Neural crest cell (in vitro differentiated cells): ENCODE measurements at regions not wholly inside any gene's neighbourhood (a gene's known extent, or its start where the extent isn't known, plus 50 kb on each side); places are given as distances from the start of the nearest gene placed in this dataset.
A peak's percentile ranks its signal among the peaks of the same experiment; 100 is the strongest.

Experiments
- DNase-seq: peaks from one replicate; pipeline ENCODE4 v3.0.0; 2021; ENCODE audit warnings: low read depth, mixed read lengths, low spot score
- H3K27ac Mint-ChIP-seq: one replicate; pipeline ENCODE4 v1.8.0; 2021; ENCODE audit warnings: mild to moderate bottlenecking, mixed read lengths; ENCODE audit not compliant: unreplicated experiment
- H3K27me3 Mint-ChIP-seq: 2 replicates; pipeline ENCODE4 v1.8.0; 2021; ENCODE audit warnings: low read depth, mild to moderate bottlenecking, mixed read lengths
- H3K36me3 Mint-ChIP-seq: 2 replicates; pipeline ENCODE4 v1.8.0; 2021; ENCODE audit warnings: low read depth, mild to moderate bottlenecking, mixed read lengths
- H3K4me1 Mint-ChIP-seq: 2 replicates; pipeline ENCODE4 v1.8.0; 2021; ENCODE audit warnings: mixed read lengths
- H3K4me3 Mint-ChIP-seq: one replicate; pipeline ENCODE4 v1.8.0; 2021; ENCODE audit warnings: mild to moderate bottlenecking, mixed read lengths
- H3K9me3 Mint-ChIP-seq: 2 replicates; pipeline ENCODE4 v1.8.0; 2021; ENCODE audit warnings: mixed read lengths
- TF ChIP-seq, protein P1 (sequence below): fragments of 200-600 bp; sonication (generic); conservative IDR thresholded peaks from 2 replicates; pipeline ENCODE4 v1.5.0; 2021; ENCODE audit warnings: antibody characterized with exemption, mild to moderate bottlenecking

GRCh38 chr7:38070718-38071117 is 107.3 kb upstream of the STARD3NL start:
- Mint-ChIP-seq H3K27ac (no peak overlapping the region), H3K27me3 (peaks cover 5% of the 10 kb centered on the region), H3K36me3 (no peaks in the 10 kb centered on the region), H3K4me3 (no peak overlapping the region), H3K9me3 (no peaks in the 10 kb centered on the region), H3K4me1 (no peaks in the 10 kb centered on the region)
- TF ChIP-seq, protein P1, sequence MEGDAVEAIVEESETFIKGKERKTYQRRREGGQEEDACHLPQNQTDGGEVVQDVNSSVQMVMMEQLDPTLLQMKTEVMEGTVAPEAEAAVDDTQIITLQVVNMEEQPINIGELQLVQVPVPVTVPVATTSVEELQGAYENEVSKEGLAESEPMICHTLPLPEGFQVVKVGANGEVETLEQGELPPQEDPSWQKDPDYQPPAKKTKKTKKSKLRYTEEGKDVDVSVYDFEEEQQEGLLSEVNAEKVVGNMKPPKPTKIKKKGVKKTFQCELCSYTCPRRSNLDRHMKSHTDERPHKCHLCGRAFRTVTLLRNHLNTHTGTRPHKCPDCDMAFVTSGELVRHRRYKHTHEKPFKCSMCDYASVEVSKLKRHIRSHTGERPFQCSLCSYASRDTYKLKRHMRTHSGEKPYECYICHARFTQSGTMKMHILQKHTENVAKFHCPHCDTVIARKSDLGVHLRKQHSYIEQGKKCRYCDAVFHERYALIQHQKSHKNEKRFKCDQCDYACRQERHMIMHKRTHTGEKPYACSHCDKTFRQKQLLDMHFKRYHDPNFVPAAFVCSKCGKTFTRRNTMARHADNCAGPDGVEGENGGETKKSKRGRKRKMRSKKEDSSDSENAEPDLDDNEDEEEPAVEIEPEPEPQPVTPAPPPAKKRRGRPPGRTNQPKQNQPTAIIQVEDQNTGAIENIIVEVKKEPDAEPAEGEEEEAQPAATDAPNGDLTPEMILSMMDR, result peak; percentile 53
- DNase-seq, result no peak

DNA sequence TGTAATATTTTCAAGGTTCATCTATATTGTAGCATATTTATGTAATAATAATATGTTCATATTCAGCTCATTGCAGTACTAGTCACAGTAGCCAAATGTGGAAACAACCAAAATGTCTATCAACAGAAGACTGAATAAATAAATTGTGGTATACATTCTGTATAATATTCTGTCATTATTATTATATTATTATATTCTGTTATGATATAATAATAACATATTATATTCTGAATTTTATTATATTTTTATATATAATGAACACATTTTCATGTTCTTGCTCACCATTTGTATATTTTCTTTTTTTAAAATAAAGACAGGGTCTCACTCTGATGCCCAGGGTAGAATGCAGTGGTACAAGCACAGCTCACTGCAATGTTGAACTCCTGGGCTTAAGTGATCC is 91.2 kb upstream of the STARD3NL start:
- no peak overlapping the region for H3K4me3 Mint-ChIP-seq
- TF ChIP-seq, protein P1, result no peak
- no peak overlapping the region for H3K27ac Mint-ChIP-seq

GRCh38 chr7:38102507-38102906 is 75.5 kb upstream of the STARD3NL start:
- H3K4me1 Mint-ChIP-seq, result no peaks in the 10 kb centered on the region
- peaks cover 8% of the 10 kb centered on the region for H3K9me3 Mint-ChIP-seq
- H3K27me3 Mint-ChIP-seq, result peaks cover 13% of the 10 kb centered on the region
- no peak overlapping the region for H3K4me3 Mint-ChIP-seq
- peaks cover 5% of the 10 kb centered on the region for H3K36me3 Mint-ChIP-seq
- no peak for DNase-seq
- H3K27ac Mint-ChIP-seq, result no peak overlapping the region
- TF ChIP-seq, protein P1, result no peak

More for the DNA sequence above, 91.2 kb upstream of the STARD3NL start:
- DNase-seq, result no peak
- peaks cover 17% of the 10 kb centered on the region for H3K9me3 Mint-ChIP-seq
- peaks cover 2% of the 10 kb centered on the region for H3K36me3 Mint-ChIP-seq
- H3K4me1 Mint-ChIP-seq, result no peaks in the 10 kb centered on the region
- no peaks in the 10 kb centered on the region for H3K27me3 Mint-ChIP-seq

GRCh38 chr7:38105874-38106483 is 72.1 kb upstream of the STARD3NL start:
- DNase-seq, result no peak
- Mint-ChIP-seq H3K27ac (no peak overlapping the region), H3K4me3 (no peak overlapping the region), H3K4me1 (no peaks in the 10 kb centered on the region), H3K27me3 (peaks cover 13% of the 10 kb centered on the region), H3K36me3 (no peaks in the 10 kb centered on the region), H3K9me3 (no peaks in the 10 kb centered on the region)
- TF ChIP-seq, protein P1, result peak; percentile 76

DNA sequence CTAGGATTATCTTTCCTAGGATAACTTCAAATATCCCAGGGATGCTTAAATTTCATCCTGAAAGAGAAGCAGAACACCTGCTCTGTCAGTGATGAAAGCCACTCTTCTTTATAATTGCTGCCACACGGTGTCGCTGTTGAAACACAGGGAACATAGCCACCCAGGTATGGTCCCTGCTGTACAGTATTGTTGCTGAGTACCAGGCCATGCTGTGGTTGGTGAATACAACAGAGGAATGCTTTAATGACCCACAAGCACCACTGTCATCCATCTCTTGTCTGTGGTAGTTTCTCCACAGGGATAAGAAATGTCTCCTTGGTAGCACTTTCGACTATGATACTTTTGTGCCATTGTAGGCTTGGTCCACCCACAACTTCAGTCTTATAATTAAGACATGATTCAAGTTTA is 70.6 kb upstream of the STARD3NL start:
- Mint-ChIP-seq H3K27me3 (peaks cover 15% of the 10 kb centered on the region), H3K27ac (no peak overlapping the region), H3K4me1 (no peaks in the 10 kb centered on the region), H3K9me3 (no peaks in the 10 kb centered on the region), H3K4me3 (no peak overlapping the region), H3K36me3 (no peaks in the 10 kb centered on the region)
- peak; percentile 70 for DNase-seq
- TF ChIP-seq, protein P1, result peak; percentile 85
